ENCODE measurements at regions not wholly inside any gene's neighbourhood (a gene's known extent, or its start where the extent isn't known, plus 50 kb on each side); places are given as distances from the start of the nearest gene placed in this dataset.

- H3K27ac ChIP-seq (ENCODE audit: low read depth, low read length, severe bottlenecking), result no peak overlapping the region
- H3K4me1 ChIP-seq (ENCODE audit: control insufficient read depth, insufficient read depth, low read length, poor library complexity, severe bottlenecking), result no peaks in the 10 kb centered on the region
- no peaks in the 10 kb centered on the region for H3K9me3 ChIP-seq (ENCODE audit: control insufficient read depth, low read length)
- 79 to 90% methylated on average over 2 of the region's 2 CpGs for WGBS, 2 experiments (ENCODE audit: insufficient coverage in 2 of 2)
- H3K36me3 ChIP-seq (ENCODE audit: control insufficient read depth, insufficient read depth, low read length), result no peaks in the 10 kb centered on the region
- no peak overlapping the region for H3K4me3 ChIP-seq (ENCODE audit: extremely low read depth, insufficient read depth, low read length, poor library complexity, severe bottlenecking)
Measured at GRCh38 chr19:29016353-29016752, 196.6 kb downstream of the UQCRFS1 start.

GRCh38 chr19:29015569-29015968 lies 197.4 kb downstream of the UQCRFS1 start:
- Histone ChIP-seq H3K9me3 (ENCODE audit: control insufficient read depth, low read length) (no peaks in the 10 kb centered on the region), H3K4me3 (ENCODE audit: extremely low read depth, insufficient read depth, low read length, poor library complexity, severe bottlenecking) (no peak overlapping the region), H3K4me1 (ENCODE audit: control insufficient read depth, insufficient read depth, low read length, poor library complexity, severe bottlenecking) (no peaks in the 10 kb centered on the region), H3K27ac (ENCODE audit: low read depth, low read length, severe bottlenecking) (no peak overlapping the region), H3K36me3 (ENCODE audit: control insufficient read depth, insufficient read depth, low read length) (no peaks in the 10 kb centered on the region)

- H3K36me3 ChIP-seq (ENCODE audit: control insufficient read depth, insufficient read depth, low read length), result no peaks in the 10 kb centered on the region
- no peak overlapping the region for H3K27ac ChIP-seq (ENCODE audit: low read depth, low read length, severe bottlenecking)
- H3K9me3 ChIP-seq (ENCODE audit: control insufficient read depth, low read length), result no peaks in the 10 kb centered on the region
- no peak overlapping the region for H3K4me3 ChIP-seq (ENCODE audit: extremely low read depth, insufficient read depth, low read length, poor library complexity, severe bottlenecking)
- 85 to 87% methylated on average over 14 of the region's 14 CpGs for WGBS, 2 experiments (ENCODE audit: insufficient coverage in 2 of 2)
- no peaks in the 10 kb centered on the region for H3K4me1 ChIP-seq (ENCODE audit: control insufficient read depth, insufficient read depth, low read length, poor library complexity, severe bottlenecking)
Measured at GRCh38 chr19:29014857-29015436, 198.0 kb downstream of the UQCRFS1 start.

GRCh38 chr19:29013988-29014387 lies 199.0 kb downstream of the UQCRFS1 start:
- WGBS, 2 experiments (ENCODE audit: insufficient coverage in 2 of 2), result 80 to 99% methylated on average over 7 to 12 of the region's 15 CpGs
- H3K4me3 ChIP-seq (ENCODE audit: extremely low read depth, insufficient read depth, low read length, poor library complexity, severe bottlenecking), result no peak overlapping the region

GRCh38 chr19:29013325-29013724 lies 199.6 kb downstream of the UQCRFS1 start:
- Histone ChIP-seq H3K9me3 (ENCODE audit: control insufficient read depth, low read length) (no peaks in the 10 kb centered on the region), H3K4me3 (ENCODE audit: extremely low read depth, insufficient read depth, low read length, poor library complexity, severe bottlenecking) (no peak overlapping the region), H3K4me1 (ENCODE audit: control insufficient read depth, insufficient read depth, low read length, poor library complexity, severe bottlenecking) (no peaks in the 10 kb centered on the region), H3K36me3 (ENCODE audit: control insufficient read depth, insufficient read depth, low read length) (no peaks in the 10 kb centered on the region), H3K27ac (ENCODE audit: low read depth, low read length, severe bottlenecking) (no peak overlapping the region)
- WGBS, 2 experiments (ENCODE audit: insufficient coverage in 2 of 2), result 8 to 42% methylated on average over 2 to 5 of the region's 10 CpGs

More at GRCh38 chr19:29013988-29014387, 199.0 kb downstream of the UQCRFS1 start:
- H3K4me1 ChIP-seq (ENCODE audit: control insufficient read depth, insufficient read depth, low read length, poor library complexity, severe bottlenecking), result no peaks in the 10 kb centered on the region
- no peak overlapping the region for H3K27ac ChIP-seq (ENCODE audit: low read depth, low read length, severe bottlenecking)
- no peaks in the 10 kb centered on the region for H3K9me3 ChIP-seq (ENCODE audit: control insufficient read depth, low read length)
- no peaks in the 10 kb centered on the region for H3K36me3 ChIP-seq (ENCODE audit: control insufficient read depth, insufficient read depth, low read length)

- Histone ChIP-seq H3K36me3 (ENCODE audit: control insufficient read depth, insufficient read depth, low read length) (no peaks in the 10 kb centered on the region), H3K9me3 (ENCODE audit: control insufficient read depth, low read length) (no peaks in the 10 kb centered on the region), H3K4me3 (ENCODE audit: extremely low read depth, insufficient read depth, low read length, poor library complexity, severe bottlenecking) (no peak overlapping the region), H3K4me1 (ENCODE audit: control insufficient read depth, insufficient read depth, low read length, poor library complexity, severe bottlenecking) (no peaks in the 10 kb centered on the region), H3K27ac (ENCODE audit: low read depth, low read length, severe bottlenecking) (no peak overlapping the region)
- 76 to 80% methylated on average over 9 of the region's 9 CpGs for WGBS, 2 experiments (ENCODE audit: insufficient coverage in 2 of 2)
Measured at GRCh38 chr19:29012457-29012856, 200.5 kb downstream of the UQCRFS1 start.

GRCh38 chr19:29010276-29010675 lies 202.7 kb downstream of the UQCRFS1 start:
- H3K9me3 ChIP-seq (ENCODE audit: control insufficient read depth, low read length), result no peaks in the 10 kb centered on the region
- WGBS, 2 experiments (ENCODE audit: insufficient coverage in 2 of 2), result 60 to 90% methylated on average over 1 to 3 of the region's 8 CpGs
- H3K4me1 ChIP-seq (ENCODE audit: control insufficient read depth, insufficient read depth, low read length, poor library complexity, severe bottlenecking), result no peaks in the 10 kb centered on the region
- H3K27ac ChIP-seq (ENCODE audit: low read depth, low read length, severe bottlenecking), result no peak overlapping the region
- H3K36me3 ChIP-seq (ENCODE audit: control insufficient read depth, insufficient read depth, low read length), result no peaks in the 10 kb centered on the region
- no peak overlapping the region for H3K4me3 ChIP-seq (ENCODE audit: extremely low read depth, insufficient read depth, low read length, poor library complexity, severe bottlenecking)

- H3K36me3 ChIP-seq (ENCODE audit: control insufficient read depth, insufficient read depth, low read length), result no peaks in the 10 kb centered on the region
- no peak overlapping the region for H3K27ac ChIP-seq (ENCODE audit: low read depth, low read length, severe bottlenecking)
- no peaks in the 10 kb centered on the region for H3K4me1 ChIP-seq (ENCODE audit: control insufficient read depth, insufficient read depth, low read length, poor library complexity, severe bottlenecking)
- WGBS, 2 experiments (ENCODE audit: insufficient coverage in 2 of 2), result 82 to 90% methylated on average over 6 of the region's 8 CpGs
- H3K9me3 ChIP-seq (ENCODE audit: control insufficient read depth, low read length), result no peaks in the 10 kb centered on the region
- H3K4me3 ChIP-seq (ENCODE audit: extremely low read depth, insufficient read depth, low read length, poor library complexity, severe bottlenecking), result no peak overlapping the region
Measured at GRCh38 chr19:29006057-29006735, 206.8 kb downstream of the UQCRFS1 start.

- Histone ChIP-seq H3K27ac (ENCODE audit: low read depth, low read length, severe bottlenecking) (no peak overlapping the region), H3K4me3 (ENCODE audit: extremely low read depth, insufficient read depth, low read length, poor library complexity, severe bottlenecking) (no peak overlapping the region), H3K9me3 (ENCODE audit: control insufficient read depth, low read length) (no peaks in the 10 kb centered on the region), H3K4me1 (ENCODE audit: control insufficient read depth, insufficient read depth, low read length, poor library complexity, severe bottlenecking) (no peaks in the 10 kb centered on the region), H3K36me3 (ENCODE audit: control insufficient read depth, insufficient read depth, low read length) (no peaks in the 10 kb centered on the region)
- WGBS, 2 experiments (ENCODE audit: insufficient coverage in 2 of 2), result 96 to 98% methylated on average over 3 to 6 of the region's 7 CpGs
Measured at GRCh38 chr19:29004796-29005195, 208.2 kb downstream of the UQCRFS1 start.

- Histone ChIP-seq H3K36me3 (ENCODE audit: control insufficient read depth, insufficient read depth, low read length) (no peaks in the 10 kb centered on the region), H3K4me1 (ENCODE audit: control insufficient read depth, insufficient read depth, low read length, poor library complexity, severe bottlenecking) (no peaks in the 10 kb centered on the region), H3K27ac (ENCODE audit: low read depth, low read length, severe bottlenecking) (no peak overlapping the region), H3K9me3 (ENCODE audit: control insufficient read depth, low read length) (no peaks in the 10 kb centered on the region), H3K4me3 (ENCODE audit: extremely low read depth, insufficient read depth, low read length, poor library complexity, severe bottlenecking) (no peak overlapping the region)
- 64 to 77% methylated on average over 5 to 6 of the region's 7 CpGs for WGBS, 2 experiments (ENCODE audit: insufficient coverage in 2 of 2)
Measured at GRCh38 chr19:29003641-29004409, 209.1 kb downstream of the UQCRFS1 start.

GRCh38 chr19:29002336-29002735 lies 210.6 kb downstream of the UQCRFS1 start:
- Histone ChIP-seq H3K4me3 (ENCODE audit: extremely low read depth, insufficient read depth, low read length, poor library complexity, severe bottlenecking) (no peak overlapping the region), H3K9me3 (ENCODE audit: control insufficient read depth, low read length) (peaks cover 4% of the 10 kb centered on the region), H3K36me3 (ENCODE audit: control insufficient read depth, insufficient read depth, low read length) (no peaks in the 10 kb centered on the region), H3K27ac (ENCODE audit: low read depth, low read length, severe bottlenecking) (no peak overlapping the region), H3K4me1 (ENCODE audit: control insufficient read depth, insufficient read depth, low read length, poor library complexity, severe bottlenecking) (no peaks in the 10 kb centered on the region)
- 71 to 83% methylated on average over 7 to 8 of the region's 10 CpGs for WGBS, 2 experiments (ENCODE audit: insufficient coverage in 2 of 2)

Measured in mesodermal cell (in vitro differentiated cells).